SW480 (cell line): ENCODE measurements at regions not wholly inside any gene's neighbourhood (a gene's known extent, or its start where the extent isn't known, plus 50 kb on each side); places are given as distances from the start of the nearest gene placed in this dataset.
"Not testable (repeated sequence)": the region's sequence is repeated elsewhere in the genome, so short reads cannot be mapped to it uniquely, and the experiment has no call there.

ENCODE experiments used
- DNase-seq: peaks from one replicate; pipeline ENCODE4 v3.0.0-alpha.2; 2016; ENCODE audit warnings: low spot score

DNA sequence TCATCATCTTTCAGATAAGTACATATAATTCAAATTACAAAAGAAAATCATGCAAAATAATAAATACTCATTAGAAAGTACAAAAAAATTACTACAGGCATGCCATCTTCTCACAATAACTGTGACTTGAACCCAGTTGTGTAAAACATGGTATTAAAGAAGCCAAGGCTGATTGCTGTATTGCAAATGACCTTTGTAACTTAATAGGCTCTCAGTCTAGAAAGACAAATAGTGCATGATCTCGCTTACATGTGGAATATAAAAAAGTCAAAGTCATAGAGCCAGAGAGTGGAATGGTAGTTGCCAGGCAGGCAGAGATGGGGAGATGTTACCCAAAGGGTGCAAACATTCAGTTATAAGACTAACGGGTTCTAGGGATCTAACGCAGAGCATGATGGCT lies 626.1 kb downstream of the COL12A1 start:
- no peak for DNase-seq

DNA sequence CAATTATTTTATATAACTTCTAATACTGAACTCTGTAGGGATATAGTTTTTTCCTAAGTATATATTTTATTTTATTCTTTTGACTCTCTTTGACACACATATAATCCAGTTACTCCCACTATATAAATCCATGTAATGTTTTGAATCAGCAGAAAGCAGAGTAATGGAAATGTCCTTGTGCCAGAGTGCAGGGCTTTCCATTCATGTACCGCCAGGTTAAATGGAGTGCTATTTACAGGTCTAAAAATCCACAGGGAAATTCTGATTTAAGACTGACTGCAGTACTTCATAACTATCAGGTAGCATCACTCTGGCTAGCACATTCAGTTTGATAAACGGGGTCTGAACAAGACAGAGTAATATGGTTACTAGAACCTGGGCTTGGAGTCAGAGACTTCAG lies 626.8 kb downstream of the COL12A1 start:
- no peak for DNase-seq

DNA sequence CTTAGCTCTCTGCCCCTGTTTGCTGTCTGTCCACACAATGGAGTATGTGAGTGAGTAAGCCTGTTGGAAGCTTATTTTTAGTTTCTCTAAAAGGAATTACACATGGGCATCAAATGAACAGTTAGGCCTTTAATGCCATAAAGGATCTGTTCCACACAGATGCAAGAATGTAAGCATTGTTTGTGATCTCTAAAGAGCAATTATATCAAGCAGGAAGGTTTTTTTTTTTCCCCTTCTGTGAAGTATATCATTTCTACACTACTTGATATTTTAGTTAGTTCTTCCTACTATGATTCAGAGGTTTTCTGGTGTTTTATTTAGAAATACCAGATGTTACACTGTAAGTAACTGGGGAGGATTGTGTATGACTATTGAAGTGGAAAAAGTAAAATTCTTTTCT lies 627.5 kb downstream of the COL12A1 start:
- DNase-seq: no peak

DNA sequence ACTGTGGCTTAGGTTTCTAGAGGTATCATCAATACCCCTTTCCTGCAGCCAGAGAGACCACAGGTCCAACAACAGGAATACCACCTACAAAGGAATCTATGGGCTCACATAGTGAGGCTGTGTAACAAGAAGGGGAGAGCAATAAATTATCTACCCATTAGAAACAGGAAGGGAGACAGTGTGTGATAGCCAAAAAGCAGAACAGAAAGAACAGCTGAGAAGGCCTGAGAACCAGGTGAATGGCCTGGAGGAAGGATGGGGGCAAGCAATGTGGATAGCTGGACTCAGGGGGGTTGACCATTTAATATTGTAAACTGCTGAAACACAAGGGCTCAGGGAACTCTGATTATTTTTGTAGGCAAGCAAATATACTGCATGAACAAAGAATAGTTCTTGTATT lies 628.2 kb downstream of the COL12A1 start:
- DNase-seq: no peak

DNA sequence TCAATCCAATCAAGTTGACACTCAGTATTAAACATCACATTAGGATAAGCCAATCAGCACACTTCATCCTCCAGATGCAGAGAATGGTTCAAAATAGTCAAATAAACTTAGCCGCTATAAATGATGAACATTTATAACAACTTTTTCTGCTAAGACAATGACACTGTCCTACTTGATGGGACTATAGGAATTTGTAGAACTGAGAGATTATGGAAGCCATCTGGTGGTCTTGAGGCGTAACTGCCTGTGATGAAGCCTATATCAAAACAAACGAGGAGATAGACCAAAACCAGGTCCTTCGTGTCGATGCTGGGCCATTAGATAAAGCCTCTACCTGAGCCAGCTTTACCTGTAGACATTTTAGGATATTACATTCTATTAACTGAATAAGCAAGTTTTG lies 631.1 kb downstream of the COL12A1 start:
- peak; percentile 32 for DNase-seq

DNA sequence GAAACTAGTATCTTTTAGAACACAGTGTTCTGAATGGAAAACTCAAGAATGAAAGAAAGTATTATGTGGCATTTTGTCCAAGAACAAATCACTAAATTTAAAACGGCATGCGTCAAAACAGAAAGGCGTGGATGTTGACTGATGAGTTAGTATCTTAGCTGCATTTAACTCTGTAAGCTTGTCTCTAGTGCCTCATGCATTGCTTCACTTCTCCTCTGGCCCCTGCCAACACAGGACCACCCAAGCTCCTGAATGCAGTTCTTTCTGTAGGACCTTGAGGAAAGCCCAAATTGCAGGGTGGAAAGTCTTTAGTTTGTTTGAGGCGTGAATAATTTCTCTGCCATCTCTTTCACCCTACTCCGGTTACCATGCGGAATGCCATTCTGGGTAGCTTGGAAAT lies 632.2 kb downstream of the COL12A1 start:
- no peak for DNase-seq

DNA sequence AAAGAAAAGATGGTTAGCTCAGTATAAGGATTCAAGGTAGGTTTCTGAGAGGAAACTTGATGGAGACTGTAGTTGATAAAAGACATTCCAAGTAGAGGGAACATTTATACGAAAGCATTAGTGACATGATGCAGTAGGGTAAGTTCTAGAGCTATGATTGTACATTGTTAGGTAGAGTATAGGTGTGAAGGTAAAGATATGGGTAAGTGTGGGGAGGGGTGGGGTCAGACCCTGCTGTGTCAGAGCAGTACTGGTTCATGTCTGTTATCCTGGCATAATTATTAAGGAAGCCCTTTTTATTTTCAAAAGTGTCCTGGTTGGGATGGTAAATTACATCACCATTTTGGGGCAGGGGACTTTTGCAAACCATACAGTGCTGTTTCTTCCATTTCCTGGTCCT lies 635.8 kb downstream of the COL12A1 start:
- no peak for DNase-seq

DNA sequence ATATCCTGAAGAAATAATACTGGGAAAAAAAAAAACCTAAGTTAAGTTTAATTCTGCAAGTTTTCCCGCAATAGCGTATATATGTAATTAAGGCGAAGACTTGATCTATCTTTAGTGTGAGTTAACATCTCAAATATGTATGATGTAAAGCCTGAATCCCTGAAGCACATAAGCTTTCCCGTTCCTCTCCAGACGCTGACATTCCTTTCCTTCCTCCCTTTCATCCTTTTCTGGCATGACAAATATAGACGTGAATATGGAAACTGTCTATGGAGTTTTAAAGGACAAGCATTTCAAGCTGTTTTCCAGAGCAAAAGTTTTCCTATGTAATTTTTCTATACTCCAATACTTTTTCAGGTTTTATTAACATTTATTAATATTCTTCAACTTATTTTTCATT lies 637.0 kb downstream of the COL12A1 start:
- DNase-seq: no peak

DNA sequence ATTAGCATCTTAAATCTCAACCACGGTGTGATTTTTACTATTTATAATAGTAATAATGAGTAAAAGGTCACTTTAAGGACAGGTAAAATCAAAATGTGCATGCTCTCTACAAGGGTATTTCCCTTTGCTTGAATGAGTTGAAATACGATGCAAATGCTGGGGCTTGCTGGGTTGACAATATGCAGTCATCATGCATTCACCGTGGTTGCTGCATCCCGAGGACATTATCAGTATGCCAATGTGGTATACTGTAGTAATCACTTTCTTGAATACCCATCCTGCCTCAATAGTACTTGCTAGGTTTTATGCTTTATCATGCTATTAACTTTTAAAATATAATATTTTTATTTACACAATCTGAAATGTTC lies 637.9 kb downstream of the COL12A1 start:
- not testable (repeated sequence) for DNase-seq

DNA sequence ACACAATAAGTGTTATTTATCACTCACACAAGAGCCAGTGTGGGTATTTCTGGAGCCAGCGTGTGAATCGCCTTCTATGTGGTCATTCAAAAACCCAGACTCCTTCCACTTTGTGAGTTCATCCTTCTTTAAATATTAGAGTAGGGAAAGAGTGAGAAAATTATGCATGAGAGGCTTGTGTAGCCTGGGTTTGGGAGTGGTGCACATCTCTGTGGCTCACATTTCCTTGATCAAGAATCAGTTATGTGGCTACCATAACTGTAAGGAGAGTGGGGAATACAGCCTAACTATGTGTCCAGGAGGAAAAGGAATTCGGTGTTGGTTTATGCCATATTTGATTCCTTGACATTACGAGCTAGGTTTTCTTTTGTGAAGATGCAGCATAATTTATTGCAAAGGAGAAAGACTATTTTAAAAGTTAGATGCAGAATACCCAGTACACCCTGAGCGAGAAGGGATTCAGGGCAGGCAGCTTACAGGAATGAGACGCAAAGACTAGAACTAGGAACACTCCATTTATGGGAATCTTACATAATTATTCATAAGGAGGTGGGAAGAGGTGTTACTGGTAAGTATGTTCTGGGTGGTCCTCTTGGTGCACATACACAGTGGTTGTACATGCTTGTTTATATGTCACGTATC lies 638.5 kb downstream of the COL12A1 start:
- DNase-seq: no peak

DNA sequence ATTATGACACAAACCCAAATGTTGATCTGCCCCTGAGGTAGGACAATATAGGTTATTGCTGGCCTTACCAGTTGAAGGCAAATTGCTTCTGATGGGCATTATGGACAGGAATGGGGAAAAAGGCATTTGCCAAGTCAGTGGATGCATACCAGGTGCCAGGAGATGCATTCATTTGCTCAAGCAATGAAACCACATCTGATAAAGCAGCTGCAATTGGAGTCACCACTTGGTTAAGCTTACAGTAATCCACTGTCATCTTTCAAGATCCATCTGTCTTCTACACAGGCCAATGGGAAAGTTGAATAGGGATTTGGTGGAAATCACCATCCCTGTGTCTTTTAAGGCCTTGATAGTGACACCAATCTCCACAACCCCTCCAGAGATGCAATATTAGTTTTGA lies 648.6 kb downstream of the COL12A1 start:
- DNase-seq: no peak

DNA sequence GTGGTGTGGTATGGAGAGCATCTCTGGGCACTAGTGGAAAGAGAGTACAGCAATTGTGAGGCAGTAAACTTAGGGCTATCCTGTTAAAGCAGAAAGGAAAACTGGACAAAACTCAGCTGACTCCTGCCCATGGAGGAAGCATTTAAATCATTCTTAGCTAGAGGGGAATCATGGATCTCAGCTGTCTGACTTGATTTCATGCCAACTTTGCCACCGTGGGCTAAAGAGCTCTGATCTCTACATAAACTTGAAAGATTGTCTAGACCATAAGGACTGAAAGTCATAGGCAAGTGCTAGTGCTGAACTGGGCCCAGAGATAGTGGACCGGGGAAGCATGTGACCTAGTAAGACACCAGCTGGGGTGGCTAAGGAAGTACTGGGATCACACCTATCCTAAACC lies 651.8 kb downstream of the COL12A1 start:
- DNase-seq: no peak

DNA sequence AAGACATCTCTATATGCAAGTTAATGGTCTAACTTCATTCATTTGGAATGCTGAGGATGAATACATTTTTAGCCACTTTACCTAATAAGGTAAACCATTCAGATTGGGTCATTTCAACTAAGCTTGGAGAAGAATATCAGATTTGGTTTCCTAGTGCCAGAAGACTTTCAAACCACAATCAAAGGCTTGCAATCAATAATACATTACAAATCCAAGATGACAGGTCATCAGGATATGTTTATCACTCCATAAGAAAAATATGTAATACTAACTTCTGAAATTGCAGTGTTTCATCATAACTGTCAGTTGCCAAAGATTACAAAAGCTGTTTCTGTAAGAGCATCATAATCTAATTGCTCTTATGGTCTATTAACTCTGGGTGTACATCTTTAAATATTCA lies 654.0 kb downstream of the COL12A1 start:
- no peak for DNase-seq

DNA sequence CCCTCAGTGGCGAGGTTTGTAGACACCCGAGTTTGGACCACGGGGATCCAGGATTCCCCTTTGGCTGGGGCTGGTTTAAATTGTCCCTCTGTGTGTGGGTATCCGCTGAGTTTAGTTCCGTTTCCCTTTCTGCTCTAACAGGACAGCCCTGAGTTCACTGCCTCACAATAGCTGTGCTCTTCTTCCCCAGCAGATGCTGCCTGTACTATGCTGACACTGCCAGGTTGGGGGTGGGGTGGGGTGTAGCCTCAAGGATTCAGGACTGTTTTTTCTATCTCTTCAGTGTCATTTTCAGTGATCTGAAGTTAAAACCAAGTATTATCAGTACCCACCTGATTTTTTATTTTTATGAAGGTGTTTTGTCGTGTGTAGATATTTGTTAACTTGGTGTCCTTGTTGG lies 655.0 kb downstream of the COL12A1 start:
- no peak for DNase-seq

DNA sequence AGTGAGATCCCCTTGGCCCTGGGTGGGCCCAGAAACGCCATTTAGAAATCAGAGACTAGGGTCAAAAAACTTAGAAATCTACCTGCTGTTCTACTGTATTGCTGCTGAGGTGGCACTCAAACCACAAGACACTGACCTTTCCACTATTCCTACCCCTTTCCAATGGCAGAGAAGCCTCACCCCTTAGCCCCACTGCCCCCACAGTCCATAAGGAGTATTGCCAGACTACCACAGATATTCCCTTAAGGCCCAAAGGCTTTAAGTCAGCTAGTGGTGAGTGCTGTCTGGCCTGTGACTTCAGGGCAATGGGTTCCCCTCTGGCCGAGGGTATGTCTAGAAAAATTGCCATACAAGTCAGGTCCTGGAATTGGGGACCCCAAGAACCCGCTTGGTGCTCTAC lies 656.1 kb downstream of the COL12A1 start:
- no peak for DNase-seq

DNA sequence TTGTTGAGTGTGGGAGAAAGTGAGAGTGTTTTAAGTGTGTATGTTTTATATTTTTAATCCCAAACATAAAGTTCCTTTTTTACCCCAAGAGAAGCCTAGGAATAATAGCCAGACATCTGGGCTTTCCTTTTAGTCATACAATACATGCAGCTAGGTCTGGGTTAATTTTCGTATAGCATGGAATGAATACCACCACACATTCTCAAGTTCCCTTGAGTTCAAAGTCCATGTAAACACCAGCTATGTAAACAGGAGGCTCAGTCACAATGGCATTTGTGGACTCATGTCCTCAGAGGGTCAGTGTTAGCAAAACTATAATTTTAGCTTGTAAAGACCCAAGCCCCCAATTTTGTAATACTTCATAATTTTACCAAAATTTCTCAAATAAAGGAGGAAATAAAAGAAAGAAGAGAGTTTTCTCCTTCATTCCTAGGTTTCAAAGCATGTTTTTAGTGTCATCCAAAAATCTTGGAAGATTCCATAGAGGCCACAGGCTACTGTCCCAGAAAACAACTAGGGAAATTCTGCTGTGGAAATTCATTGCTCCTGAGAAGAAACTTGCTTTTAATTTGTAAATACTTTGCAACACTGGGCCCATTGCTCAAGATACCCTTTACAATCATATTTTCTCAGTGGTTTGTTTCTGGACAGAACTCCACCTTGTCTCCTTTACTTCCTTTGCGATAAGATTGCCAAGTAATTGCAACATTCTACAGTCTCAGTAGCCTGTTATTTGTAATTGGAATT lies 671.2 kb downstream of the COL12A1 start:
- DNase-seq: peak; percentile 73

DNA sequence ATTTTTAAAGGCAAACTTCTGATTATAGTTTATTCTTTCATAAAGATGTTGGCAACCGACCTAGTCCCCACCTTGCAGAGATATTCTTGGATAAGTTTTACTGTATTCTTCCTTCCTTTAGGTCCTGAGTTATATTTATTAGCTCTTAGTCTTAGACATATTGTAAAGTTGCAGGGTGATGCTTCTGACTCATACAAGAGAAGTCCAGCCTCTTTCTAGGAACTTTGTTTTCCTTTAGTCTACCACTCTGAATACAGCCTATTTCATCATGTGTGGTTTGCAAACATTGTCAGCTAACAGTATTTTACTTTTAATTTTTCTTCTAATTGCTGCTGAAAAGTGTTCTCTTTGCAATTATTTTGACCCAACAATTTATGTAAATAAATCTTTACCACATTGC lies 686.7 kb downstream of the COL12A1 start:
- DNase-seq: peak; percentile 16

DNA sequence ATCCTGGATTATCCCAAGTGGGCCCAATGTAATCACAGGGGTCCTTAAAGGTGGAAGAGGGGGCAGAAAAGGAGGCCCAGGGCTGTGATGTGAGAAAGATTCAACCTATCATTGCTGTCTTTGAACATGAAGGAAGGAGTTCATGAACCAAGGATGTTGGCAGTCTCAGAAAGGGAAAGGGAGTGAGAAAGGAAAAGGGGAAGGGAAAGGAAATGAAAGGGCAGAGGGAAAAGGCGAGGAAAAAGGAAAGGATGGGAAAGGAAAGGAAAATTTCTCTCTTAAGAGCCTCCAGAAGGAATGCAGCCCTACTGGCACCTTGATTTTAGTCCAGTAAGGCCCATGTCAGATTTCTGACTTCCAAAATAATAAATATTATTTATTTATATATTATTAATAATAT lies 687.8 kb downstream of the COL12A1 start:
- no peak for DNase-seq

DNA sequence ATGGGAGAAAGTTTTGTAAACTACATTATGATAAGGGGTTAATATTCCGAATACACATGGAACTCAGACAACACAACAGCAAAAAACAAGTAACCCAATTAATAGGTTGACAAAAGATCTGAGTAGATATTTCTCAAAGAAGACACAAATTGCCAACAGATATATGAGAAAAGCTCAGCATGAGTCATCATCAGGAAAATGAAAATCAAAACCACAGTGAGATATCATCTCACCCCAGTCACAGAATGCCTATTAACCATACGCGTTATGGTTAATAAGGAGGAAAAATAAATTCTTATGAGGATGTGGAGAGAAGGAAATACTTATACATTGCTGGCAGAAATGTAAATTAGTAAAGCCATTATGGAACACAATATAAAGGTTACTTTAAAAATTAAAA lies 695.0 kb downstream of the COL12A1 start:
- DNase-seq: no peak

DNA sequence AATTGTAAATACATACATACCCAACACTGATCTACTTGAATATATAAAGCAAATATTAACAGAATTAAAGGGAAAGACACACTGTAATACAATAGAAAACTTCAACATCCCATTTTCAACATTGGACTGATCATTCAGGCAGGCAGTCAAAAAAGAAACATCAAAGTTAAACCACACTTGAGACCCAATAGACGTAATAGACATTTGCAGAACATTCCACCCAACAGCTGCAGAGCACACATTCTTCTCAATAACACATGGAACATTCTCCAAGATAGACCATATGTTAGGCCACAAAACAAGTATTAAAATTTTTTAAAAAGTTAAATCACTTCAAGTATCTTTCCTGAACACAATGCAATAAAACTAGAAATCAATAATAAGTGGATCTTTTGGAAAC lies 698.2 kb downstream of the COL12A1 start:
- no peak for DNase-seq

DNA sequence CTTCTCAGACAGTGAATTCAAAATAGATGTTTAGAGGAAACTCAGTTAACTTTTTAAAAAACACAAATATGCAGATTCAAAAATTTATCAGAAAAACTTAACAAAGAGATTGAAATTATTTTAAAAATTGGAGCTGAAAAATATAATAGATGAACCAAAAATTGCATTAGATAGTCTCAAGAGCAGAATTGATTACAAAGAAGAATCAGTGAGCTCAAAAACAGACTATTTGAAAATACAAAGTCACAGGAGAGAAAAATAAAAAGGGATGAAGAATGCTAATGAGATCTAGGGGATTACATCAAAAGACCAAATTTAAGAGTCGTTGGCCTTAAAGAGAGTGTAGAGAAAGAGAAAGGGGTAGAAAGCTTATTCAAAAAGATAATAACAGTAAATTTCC lies 700.5 kb downstream of the COL12A1 start:
- DNase-seq: no peak

DNA sequence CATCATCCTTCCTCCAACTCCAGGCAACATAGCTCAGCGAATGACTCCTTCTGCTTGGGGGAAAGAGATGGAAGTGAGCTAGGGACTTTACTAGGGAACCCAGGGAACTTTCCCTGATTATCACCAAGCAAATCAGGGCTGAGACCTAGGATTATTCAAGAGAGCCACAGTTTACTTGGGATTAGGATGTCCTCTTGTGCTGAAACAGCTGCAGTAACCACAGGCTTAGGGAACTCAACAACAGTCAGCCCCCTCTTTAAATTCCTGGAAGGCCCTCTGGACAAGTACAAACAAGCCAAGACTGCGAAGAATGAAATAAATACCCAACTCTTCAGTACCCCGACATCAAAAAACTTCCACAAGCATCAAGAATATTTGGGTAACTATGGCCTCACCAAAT lies 700.9 kb downstream of the COL12A1 start:
- no peak for DNase-seq

DNA sequence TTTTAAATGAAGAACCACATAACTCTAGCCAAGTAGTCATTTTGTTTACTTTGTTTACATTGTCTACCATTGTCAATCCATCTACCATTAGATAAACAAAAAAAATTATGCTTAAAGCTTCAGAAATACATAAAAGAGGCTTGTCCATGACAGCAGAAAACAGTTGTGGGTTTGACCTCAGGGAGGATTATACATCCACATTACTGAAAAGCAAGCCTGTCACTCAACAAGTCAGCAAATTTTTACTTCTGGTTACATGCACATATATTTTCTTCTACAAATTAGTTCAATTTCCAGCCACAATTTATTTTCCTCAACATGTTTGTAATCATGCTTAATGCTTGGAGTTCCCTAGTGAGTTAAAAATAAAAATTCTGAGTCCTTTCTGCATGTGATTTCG lies 713.3 kb downstream of the COL12A1 start:
- DNase-seq: no peak

DNA sequence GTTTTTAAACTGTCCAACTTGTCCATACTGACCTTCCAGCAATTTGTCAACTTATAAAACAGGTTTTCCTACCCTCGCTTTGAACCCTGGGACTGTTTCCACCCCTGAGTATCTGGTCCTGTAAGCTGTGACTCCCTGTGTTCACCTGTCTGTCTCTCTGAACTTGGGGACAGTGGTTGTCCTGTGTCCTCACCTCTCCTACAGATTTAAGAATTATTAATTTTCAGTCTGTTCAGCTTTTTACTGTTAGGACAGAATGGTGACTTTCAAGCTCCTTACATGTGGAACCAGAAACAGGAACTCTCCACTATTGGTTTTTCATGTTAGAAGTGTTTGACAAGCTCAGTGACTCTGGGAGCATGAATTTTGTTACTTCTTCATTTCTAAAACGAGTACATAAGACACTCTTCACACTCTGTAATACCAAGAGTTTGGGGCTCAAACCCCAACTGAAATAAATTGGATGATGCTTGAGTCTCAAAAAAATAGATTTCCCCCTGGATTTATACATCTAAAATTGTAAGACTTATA lies 713.9 kb downstream of the COL12A1 start:
- no peak for DNase-seq
